ENCODE measurements at regions not wholly inside any gene's neighbourhood (a gene's known extent, or its start where the extent isn't known, plus 50 kb on each side); places are given as distances from the start of the nearest gene placed in this dataset.

DNA sequence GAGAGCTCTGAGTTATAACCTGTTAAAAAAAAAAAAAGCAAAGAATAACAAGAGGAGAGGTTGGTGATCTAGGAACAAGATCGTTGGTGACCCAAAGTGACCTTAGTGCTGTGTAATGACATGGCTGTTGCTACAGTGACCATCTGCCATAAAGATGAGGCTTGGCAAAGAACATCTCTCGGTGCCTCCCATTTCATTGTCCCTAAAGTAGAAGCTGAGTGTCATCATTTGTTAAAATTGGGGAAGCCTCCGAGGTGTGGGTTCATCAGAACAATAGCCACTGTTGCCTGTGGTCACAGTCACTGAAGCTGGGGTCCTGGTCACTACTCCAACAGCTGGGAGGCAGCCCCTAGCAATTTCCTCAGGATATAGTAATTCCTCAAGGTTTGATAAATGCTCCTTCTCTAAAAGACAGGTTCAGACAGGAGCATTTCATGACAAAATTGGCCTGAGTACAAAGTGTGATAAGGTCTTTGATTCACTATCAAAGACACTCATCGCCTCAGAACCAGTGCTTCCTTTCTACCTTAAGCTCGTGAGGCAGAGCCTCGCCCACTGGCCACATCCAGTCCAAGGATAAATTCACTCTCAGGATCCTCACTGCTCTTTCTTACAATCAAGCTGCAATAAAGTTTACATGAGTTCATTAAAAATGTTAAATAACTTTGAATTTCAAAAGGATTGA, 81.9 kb upstream of the RGS2 start:
- TF ChIP-seq, protein P1, sequence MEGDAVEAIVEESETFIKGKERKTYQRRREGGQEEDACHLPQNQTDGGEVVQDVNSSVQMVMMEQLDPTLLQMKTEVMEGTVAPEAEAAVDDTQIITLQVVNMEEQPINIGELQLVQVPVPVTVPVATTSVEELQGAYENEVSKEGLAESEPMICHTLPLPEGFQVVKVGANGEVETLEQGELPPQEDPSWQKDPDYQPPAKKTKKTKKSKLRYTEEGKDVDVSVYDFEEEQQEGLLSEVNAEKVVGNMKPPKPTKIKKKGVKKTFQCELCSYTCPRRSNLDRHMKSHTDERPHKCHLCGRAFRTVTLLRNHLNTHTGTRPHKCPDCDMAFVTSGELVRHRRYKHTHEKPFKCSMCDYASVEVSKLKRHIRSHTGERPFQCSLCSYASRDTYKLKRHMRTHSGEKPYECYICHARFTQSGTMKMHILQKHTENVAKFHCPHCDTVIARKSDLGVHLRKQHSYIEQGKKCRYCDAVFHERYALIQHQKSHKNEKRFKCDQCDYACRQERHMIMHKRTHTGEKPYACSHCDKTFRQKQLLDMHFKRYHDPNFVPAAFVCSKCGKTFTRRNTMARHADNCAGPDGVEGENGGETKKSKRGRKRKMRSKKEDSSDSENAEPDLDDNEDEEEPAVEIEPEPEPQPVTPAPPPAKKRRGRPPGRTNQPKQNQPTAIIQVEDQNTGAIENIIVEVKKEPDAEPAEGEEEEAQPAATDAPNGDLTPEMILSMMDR (conservative IDR thresholded peaks at IDR 0.05): no peak
- TF ChIP-seq ZFX (IDR thresholded peaks at IDR 0.05): no peak
